Natural killer cell (primary cell): ENCODE measurements at regions not wholly inside any gene's neighbourhood (a gene's known extent, or its start where the extent isn't known, plus 50 kb on each side); places are given as distances from the start of the nearest gene placed in this dataset.

Experiments
- ATAC-seq, 3 donors: fragments of 150-1000 bp in 2 of 3; fragments of 200-7000 bp in 1 of 3; cut with Tn5 transposase; 1 replicate in 1 of 3; 2 replicates in 2 of 3; pipeline ENCODE4 v1.10.0; 2021; ENCODE audit warnings: mild to moderate bottlenecking in 2 of 3, moderate library complexity in 2 of 3
- DNase-seq, 2 donors: peaks; one replicate each; pipeline versions ENCODE4 v3.0.0 to v3.0.0-alpha.2; 2013 to 2021; ENCODE audit warnings: mixed read lengths in 1 of 2
- H3K27ac ChIP-seq: one replicate; pipeline ENCODE4 v1.5.1; 2013; ENCODE audit warnings: mild to moderate bottlenecking, low read length
- H3K27me3 ChIP-seq: one replicate; pipeline ENCODE4 v1.6.1; 2013; ENCODE audit warnings: low read length; ENCODE audit not compliant: control insufficient read depth, insufficient read depth
- H3K36me3 ChIP-seq: one replicate; pipeline ENCODE4 v1.6.1; 2013; ENCODE audit warnings: low read length; ENCODE audit not compliant: control insufficient read depth, insufficient read depth
- H3K4me1 ChIP-seq: one replicate; pipeline ENCODE4 v1.6.1; 2013; ENCODE audit warnings: low read length; ENCODE audit not compliant: control insufficient read depth, insufficient read depth
- H3K4me3 ChIP-seq: one replicate; pipeline ENCODE4 v1.5.1; 2013; ENCODE audit warnings: low read length
- H3K9me3 ChIP-seq: one replicate; pipeline ENCODE4 v1.6.1; 2013; ENCODE audit warnings: low read length; ENCODE audit not compliant: control insufficient read depth, insufficient read depth
- H3K27ac Mint-ChIP-seq, 2 donors: one replicate each; pipeline ENCODE4 v1.8.0; 2022; ENCODE audit warnings: mild to moderate bottlenecking in 2 of 2, mixed read lengths in 2 of 2, moderate library complexity in 1 of 2
- H3K27me3 Mint-ChIP-seq, 2 donors: one replicate each; pipeline ENCODE4 v1.8.0; 2022; ENCODE audit warnings: low read depth in 2 of 2, mixed read lengths in 2 of 2
- H3K36me3 Mint-ChIP-seq: one replicate; pipeline ENCODE4 v1.8.0; 2022; ENCODE audit warnings: mixed read lengths
- H3K4me1 Mint-ChIP-seq, 2 donors: one replicate each; pipeline ENCODE4 v1.8.0; 2022; ENCODE audit warnings: mixed read lengths in 2 of 2
- H3K4me3 Mint-ChIP-seq: one replicate; pipeline ENCODE4 v1.8.0; 2022; ENCODE audit warnings: mild to moderate bottlenecking, moderate library complexity, mixed read lengths
- H3K9me3 Mint-ChIP-seq, 2 donors: one replicate each; pipeline ENCODE4 v1.8.0; 2022; ENCODE audit warnings: mixed read lengths in 2 of 2
- CTCF ChIP-seq: fragments of 200-600 bp; IDR thresholded peaks from one replicate; pipeline ENCODE4 v1.8.0; 2022; ENCODE audit warnings: antibody characterized with exemption
- WGBS: methylation state at CpG from one replicate; pipeline ENCODE4 v1.1.7; 2013; ENCODE audit warnings: missing lambda C conversion rate; ENCODE audit not compliant: insufficient coverage; 5-methylcytosine and 5-hydroxymethylcytosine counted together
- intact Hi-C: fragments of 100-400 bp; cut with micrococcal nuclease; formaldehyde crosslinking; loops from one replicate; pipeline ENCODE4 v1.14.2; 2022

DNA sequence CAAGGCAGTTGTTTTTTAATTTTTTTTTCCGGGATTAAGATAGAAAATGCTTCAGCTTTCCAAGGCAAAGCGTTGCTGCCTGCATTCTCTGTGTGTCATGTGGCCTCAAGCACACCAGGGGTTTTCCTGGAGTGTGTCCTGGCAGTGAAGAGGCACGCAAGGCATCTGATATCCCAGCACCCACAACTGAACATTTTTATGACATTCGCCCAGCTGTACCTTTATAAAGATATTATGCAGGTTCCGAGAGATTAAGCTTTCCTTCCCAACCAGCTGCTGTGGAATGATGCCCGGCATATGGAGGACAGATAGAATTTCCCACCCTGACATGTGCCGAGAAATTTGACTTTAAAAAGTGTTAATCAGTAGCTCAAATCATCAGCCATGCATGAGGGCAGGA lies 205.6 kb downstream of the GADD45G start:
- no peak overlapping the region for H3K27ac ChIP-seq
- WGBS, result 63% methylated on average over 7 of the region's 7 CpGs
- ATAC-seq, result no peak
- no peak for TF ChIP-seq CTCF
- no peak overlapping the region for H3K4me3 Mint-ChIP-seq
- intact Hi-C loops, result no loop called here
- no peak overlapping the region for H3K4me3 ChIP-seq
- H3K4me1 ChIP-seq, result peaks cover 12% of the 10 kb centered on the region
- H3K9me3 ChIP-seq, result no peaks in the 10 kb centered on the region
- H3K9me3 Mint-ChIP-seq, result no peaks in the 10 kb centered on the region
- H3K27me3 ChIP-seq, result no peaks in the 10 kb centered on the region
- H3K36me3 ChIP-seq, result no peaks in the 10 kb centered on the region
- H3K27ac Mint-ChIP-seq, result no peak overlapping the region
- no peaks in the 10 kb centered on the region for H3K36me3 Mint-ChIP-seq
- H3K4me1 Mint-ChIP-seq, result no peaks in the 10 kb centered on the region
- DNase-seq, result no peak
- H3K27me3 Mint-ChIP-seq, result peaks cover 8 to 12% of the 10 kb centered on the region in 2 donors

DNA sequence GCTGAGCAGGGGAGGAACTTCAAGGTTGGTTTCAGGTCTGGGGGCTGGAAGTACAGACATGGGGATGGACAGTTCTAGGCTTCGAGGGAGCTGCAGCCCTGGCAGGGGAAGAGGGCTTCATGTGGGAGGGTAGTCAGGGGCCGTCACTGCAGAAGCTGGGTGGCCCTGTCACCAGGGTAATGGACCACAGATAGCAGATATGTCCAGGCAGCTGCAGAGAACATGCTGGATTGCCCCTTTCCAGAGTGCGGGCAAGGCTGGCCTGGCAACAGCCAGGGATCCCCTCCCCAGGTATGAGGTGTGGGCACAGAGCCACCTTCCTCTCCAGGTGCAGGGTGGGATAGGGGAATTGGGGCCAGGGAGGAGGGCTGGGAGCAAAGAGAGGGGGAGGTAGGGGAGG lies 206.5 kb downstream of the GADD45G start:
- Mint-ChIP-seq H3K9me3 (no peaks in the 10 kb centered on the region), H3K36me3 (no peaks in the 10 kb centered on the region), H3K4me3 (no peak overlapping the region), H3K27ac (no peak overlapping the region), H3K4me1 (no peaks in the 10 kb centered on the region), H3K27me3 (peaks cover 4 to 6% of the 10 kb centered on the region in 2 donors)
- Histone ChIP-seq H3K27ac (no peak overlapping the region), H3K4me1 (peaks cover 22% of the 10 kb centered on the region), H3K36me3 (no peaks in the 10 kb centered on the region), H3K4me3 (no peak overlapping the region), H3K27me3 (no peaks in the 10 kb centered on the region), H3K9me3 (no peaks in the 10 kb centered on the region)
- no peak for TF ChIP-seq CTCF
- ATAC-seq, result no peak
- intact Hi-C loops, result no loop called here
- 84% methylated on average over 3 of the region's 3 CpGs for WGBS
- no peak for DNase-seq

DNA sequence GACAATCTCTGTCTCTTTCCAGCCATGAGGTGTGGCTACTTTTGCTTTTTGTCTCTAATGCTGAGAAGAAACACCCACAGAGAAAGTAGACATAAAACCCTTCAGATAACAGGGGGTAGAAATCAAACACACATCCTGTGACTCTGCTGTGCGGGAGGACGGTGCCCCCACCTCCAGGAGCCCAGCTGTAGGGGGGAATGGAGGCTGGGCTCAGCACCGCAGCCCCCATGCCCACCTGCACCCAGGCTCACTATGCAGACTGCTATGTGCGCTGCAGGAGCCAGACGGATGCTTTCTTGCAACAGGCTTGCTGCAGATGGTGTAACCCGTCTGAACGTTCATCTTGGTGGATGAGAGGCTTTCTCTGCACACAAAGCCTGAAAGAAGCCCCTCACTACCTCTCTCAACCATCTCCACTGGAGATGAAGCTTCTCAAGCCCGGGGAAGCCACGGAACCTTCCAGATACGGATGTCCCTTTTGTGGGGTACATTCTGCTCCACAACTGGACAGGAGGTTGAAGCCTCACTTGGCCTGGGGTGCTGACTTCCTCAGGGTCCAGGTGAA lies 207.2 kb downstream of the GADD45G start:
- Histone ChIP-seq H3K36me3 (no peaks in the 10 kb centered on the region), H3K27ac (no peak overlapping the region), H3K4me3 (no peak overlapping the region), H3K9me3 (no peaks in the 10 kb centered on the region), H3K27me3 (no peaks in the 10 kb centered on the region), H3K4me1 (peaks cover 25% of the 10 kb centered on the region)
- Mint-ChIP-seq H3K4me3 (no peak overlapping the region), H3K27ac (no peak overlapping the region), H3K4me1 (no peaks in the 10 kb centered on the region), H3K9me3 (no peaks in the 10 kb centered on the region), H3K27me3 (peaks cover 4 to 6% of the 10 kb centered on the region in 2 donors), H3K36me3 (no peaks in the 10 kb centered on the region)
- ATAC-seq, result no peak
- no peak for DNase-seq
- no peak for TF ChIP-seq CTCF
- 83% methylated on average over 10 of the region's 10 CpGs for WGBS
- intact Hi-C loops, result no loop called here

DNA sequence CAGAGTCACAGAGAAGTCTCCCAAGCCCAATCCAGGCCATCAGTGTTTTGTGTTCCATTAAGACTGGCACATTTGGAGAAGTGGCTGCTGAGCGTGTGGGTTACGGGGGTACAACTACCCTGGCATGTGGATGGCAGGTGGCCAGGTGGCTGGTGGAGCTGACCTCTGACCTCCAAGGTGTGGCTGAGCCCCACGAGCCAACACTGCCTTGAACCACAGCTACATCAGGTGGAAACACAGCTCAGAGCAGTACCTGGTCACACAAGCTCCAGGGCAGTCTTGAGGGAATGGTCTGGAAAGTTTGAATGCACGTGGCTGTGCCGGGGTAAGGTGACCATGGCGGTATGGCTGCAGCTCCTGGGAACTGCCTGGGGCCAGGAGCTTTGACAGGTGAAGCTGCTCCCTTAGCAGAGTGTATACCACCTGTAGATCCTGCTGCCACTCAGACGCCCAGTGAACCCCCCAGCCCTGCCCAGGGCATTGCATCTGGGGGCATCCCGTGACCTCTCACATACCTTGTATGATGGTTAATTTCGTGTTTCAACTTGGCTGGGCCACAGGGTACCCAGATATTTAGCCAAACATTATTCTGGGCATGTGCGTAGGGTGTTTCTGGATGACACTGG lies 207.9 kb downstream of the GADD45G start:
- Histone ChIP-seq H3K4me1 (peaks cover 25% of the 10 kb centered on the region), H3K36me3 (no peaks in the 10 kb centered on the region), H3K27ac (no peak overlapping the region), H3K9me3 (no peaks in the 10 kb centered on the region), H3K27me3 (no peaks in the 10 kb centered on the region), H3K4me3 (no peak overlapping the region)
- Mint-ChIP-seq H3K36me3 (no peaks in the 10 kb centered on the region), H3K27ac (no peak overlapping the region), H3K4me1 (no peaks in the 10 kb centered on the region), H3K27me3 (peaks cover 6 to 7% of the 10 kb centered on the region in 2 donors), H3K4me3 (no peak overlapping the region), H3K9me3 (no peaks in the 10 kb centered on the region)
- no peak for ATAC-seq
- intact Hi-C loops, result no loop called here
- WGBS, result 77% methylated on average over 10 of the region's 10 CpGs
- no peak for DNase-seq
- TF ChIP-seq CTCF, result no peak
